GM12873 (cell line): ENCODE measurements at regions not wholly inside any gene's neighbourhood (a gene's known extent, or its start where the extent isn't known, plus 50 kb on each side); places are given as distances from the start of the nearest gene placed in this dataset.

Source experiments
- TF ChIP-seq, protein P1 (sequence below): IDR thresholded peaks from 2 replicates; pipeline ENCODE4 v1.5.1; 2012; ENCODE audit warnings: low read depth, mild to moderate bottlenecking, moderate library complexity, low read length, control low read depth; ENCODE audit not compliant: insufficient read depth; ENCODE audit errors: missing control alignments

DNA sequence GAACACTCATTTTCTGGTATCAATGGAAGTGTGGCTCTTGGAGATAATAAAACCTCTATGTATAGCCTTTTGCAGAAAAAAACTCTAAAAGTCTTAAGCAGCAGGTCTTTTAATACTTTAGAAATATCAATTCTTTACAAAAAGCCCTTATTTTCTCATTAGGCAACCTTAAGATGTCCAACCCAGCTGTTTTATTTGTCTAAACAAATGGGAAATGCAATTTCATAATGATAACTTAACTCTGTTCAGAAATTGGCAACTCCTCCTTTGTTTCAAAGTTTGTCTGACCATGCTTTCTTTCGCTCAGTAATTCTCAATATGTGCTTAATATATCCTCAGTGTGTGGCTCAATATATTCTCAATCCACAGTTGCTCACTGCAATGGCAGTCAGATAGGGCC, 196.5 kb upstream of the VEGFC start:
- TF ChIP-seq, protein P1, sequence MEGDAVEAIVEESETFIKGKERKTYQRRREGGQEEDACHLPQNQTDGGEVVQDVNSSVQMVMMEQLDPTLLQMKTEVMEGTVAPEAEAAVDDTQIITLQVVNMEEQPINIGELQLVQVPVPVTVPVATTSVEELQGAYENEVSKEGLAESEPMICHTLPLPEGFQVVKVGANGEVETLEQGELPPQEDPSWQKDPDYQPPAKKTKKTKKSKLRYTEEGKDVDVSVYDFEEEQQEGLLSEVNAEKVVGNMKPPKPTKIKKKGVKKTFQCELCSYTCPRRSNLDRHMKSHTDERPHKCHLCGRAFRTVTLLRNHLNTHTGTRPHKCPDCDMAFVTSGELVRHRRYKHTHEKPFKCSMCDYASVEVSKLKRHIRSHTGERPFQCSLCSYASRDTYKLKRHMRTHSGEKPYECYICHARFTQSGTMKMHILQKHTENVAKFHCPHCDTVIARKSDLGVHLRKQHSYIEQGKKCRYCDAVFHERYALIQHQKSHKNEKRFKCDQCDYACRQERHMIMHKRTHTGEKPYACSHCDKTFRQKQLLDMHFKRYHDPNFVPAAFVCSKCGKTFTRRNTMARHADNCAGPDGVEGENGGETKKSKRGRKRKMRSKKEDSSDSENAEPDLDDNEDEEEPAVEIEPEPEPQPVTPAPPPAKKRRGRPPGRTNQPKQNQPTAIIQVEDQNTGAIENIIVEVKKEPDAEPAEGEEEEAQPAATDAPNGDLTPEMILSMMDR, result no peak

DNA sequence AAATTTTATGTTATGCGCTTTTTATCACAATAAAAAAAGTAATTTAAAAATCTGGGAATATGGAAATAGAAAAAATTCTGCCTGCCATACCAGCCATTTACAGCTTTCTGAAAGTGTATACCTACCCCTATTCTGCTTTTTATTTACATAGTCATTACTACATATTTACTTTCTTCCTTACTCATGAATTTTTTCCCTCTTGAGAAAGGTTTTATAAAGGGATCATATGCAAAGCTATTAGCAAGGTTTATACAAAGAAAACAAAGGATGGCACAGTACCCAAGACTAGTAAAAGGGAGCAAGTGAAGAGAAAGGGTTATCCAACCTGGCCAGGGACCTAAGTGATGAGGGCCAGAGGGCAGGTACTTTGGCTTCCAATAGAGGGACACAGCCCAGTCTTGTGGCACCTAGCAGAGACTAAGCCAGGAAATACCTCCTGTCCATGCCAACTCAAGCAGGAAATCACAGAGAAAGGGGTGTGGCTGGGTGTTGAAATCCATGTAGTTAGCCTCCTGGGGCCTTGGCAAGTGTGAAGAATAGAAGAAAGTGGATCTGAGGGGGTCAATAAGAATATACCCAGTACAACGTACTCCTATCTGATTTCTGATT, 207.3 kb upstream of the VEGFC start:
- TF ChIP-seq, protein P1, result no peak

DNA sequence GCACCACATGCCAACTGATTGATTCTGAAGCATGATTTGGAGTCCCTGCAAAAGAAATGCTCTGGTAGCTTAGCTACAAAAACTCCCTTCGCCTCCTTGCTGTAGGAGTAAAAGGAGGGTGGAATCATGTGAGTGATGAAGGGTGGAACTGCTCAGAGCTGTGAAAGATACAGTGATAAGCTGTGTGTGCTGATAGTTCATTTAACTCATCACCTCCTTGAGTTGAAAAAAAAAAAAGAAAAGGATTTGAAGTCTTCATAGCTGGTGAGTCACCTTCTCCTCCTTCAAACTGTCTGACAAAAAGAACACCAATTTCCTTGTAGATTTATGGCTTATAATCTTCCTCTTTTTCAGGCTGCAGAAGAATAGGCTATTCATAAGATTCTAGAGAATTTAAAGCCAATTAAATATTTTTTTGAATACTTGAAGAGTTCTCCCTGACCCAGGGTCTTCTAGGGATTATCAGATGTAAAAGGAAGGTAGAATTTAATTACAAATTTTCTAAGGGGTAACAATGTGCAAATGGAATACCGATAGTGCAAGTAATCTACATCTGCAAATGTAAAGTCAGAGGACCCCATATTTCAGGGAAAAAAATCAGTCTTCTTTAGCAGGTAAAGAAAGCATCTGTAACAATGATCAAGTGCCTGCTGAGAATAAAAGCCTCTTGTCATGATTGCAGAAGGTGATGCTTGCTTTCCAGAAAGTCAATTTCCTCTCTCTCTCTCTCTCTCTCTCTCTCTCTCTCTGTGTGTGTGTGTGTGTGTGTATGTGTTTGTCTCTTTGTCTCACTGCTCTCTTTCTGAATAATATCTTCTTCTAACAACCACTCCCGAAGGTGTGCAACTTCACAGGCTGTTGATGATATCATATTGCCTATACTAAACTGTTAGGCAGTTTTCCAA, 208.8 kb upstream of the VEGFC start:
- TF ChIP-seq, protein P1, result no peak

DNA sequence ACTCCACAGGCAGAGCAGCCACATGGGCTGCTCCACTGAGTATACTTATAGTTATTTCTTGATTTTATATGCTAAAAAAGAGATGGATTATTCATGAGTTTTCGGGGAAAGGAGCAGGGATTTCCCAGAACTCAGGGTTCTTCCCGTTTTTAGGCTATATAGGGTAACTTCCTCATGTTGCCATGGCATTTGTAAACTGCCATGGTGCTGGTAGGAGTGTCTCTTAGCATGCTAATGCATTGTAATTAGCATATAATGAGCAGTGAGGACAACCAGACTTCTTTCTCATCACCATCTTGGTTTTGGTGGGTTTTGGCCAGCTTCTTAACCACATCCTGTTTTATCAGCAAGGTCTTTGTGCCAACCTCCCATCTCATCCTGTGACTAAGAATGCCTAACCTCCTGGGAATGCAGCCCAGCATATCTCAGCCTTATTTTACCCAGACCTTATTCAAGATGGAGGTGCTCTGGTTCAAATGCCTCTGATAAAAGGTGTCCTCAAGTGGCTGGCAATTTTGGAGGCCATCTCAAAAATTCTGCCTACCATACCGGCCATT, 213.0 kb upstream of the VEGFC start:
- TF ChIP-seq, protein P1, result no peak

GRCh38 chr4:177006331-177006730, 213.6 kb upstream of the VEGFC start:
- TF ChIP-seq, protein P1, result no peak

GRCh38 chr4:177008071-177008835, 215.5 kb upstream of the VEGFC start:
- TF ChIP-seq, protein P1, result no peak

DNA sequence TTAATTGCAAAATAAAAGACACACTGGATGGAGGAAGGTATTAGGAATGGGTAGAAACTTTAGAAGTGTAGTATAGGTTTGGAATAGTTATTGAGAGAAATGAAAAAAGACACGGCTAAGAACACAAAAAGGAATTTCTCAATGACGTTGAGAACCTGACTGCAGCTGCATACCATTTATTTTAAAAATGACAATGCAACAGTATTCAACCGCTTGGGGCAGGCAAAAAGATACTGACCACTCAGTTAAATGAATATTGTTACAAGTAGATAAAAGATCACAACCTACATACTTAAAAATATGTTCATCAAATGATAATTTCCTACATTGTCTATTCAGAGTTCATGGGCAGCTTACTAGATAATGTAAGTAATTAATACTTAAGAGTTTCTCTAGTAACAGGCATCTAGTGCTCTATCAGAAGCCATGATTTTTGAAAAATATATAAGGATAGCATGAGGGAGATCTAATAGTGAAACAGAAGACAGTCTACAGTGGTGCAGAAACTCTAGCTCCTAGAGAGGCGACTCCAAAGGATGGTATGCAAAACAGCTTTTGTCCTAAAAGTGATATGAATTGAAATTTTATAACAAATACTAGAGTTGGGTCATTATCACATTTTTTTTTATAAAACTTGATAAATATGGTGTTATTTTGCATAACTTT, 216.2 kb upstream of the VEGFC start:
- TF ChIP-seq, protein P1, result no peak
